Muscle of back (tissue), 3 donors: ENCODE measurements at regions not wholly inside any gene's neighbourhood (a gene's known extent, or its start where the extent isn't known, plus 50 kb on each side); places are given as distances from the start of the nearest gene placed in this dataset.
"Not testable (repeated sequence)": the region's sequence is repeated elsewhere in the genome, so short reads cannot be mapped to it uniquely, and the experiment has no call there.

ENCODE experiments used
- DNase-seq, 3 donors: peaks; one replicate each; pipeline versions ENCODE4 v3.0.0 to v3.0.0-alpha.2; 2013

DNA sequence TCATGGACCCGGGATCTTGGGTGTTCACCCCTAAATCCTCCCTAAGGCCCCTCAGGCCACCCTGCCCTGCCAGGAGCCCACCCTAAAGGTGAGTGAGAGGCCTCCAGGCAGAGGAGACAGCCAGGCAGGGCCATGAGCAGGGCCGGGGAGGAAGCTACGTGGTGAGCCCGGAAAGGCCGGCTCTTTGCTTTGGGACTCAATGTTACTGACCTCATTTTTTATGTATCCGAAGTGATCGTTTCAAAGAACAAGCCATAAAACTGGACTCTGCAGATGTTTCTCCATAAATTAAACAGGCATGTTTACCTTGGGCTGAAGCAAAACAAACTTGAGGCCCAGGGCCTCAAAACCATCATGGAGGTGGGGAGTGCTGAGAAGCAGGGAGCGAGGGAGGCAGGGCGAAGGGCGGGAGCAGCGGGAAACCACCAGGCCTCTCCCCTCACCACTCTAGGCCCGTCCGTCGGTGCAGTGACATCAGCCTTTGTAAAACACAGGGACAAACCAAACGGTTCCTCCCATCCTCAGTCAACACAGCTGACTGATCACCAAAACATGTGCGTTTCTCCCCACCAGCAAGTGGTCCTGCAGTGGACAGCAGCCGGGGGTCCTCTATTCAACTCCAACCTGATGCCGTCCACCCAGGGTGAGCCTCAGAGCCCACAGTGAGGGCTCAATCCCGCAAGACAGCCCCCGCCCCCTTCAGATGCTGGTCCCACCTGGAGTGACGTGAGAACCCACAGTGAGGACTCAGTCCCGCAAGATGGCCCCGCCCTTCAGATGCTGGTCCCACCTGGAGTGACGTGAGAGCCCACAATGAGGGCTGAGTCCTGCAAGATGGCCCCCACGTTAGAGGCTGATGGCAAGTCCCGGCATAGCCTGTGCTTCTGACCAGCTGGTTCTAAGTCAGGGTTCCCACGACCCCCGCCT, 102.9 kb upstream of the LRPAP1 start:
- no peak for DNase-seq

DNA sequence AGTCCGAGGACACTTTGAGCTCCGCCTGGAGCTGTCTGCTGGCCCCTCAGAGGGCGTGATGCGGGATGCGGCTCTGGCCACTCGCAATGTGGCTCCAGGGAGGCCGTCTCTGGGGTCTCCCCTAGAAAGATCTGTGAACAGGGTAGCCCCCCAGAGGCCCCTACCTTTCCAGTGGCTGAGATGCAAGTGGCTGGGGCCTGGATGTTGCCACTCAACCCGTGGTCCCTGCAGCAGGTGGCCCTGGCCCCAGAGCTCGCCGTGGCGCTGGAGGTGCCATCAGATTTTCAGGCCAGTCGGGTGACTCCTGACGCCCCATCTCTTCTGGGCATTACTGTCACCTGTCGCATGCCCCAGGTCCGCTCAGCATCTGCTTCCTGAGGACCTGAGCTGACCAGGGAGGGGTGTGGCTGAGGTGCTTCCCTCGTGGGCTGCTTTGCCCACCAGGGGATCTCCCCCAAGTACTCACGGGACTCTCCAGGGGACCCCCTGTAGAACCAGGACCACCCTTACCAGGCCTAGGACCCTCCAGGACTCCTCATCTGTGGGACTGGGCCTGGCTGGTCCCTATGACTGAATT, 102.1 kb upstream of the LRPAP1 start:
- no peak for DNase-seq

DNA sequence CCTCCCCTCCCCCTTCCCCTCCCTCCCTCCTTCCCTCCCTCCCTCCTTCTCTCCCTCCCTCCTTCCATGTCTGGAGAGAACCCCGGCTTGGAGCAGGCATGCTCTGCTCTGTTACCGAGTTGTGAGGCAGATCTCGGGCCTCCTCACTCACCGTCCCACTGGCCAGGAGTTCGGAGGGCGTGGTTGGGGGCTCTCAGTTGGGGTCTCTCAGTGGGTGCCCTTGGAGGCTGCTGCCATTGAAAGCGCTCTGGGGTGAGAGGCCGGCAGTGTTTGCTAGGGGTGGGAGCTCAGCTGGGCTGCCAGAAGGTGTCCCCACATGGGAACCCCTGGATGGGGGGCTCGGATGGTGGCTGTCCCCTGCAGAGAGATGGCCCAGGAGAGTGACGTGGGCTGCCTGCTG, 101.1 kb upstream of the LRPAP1 start:
- DNase-seq: not testable (repeated sequence)

DNA sequence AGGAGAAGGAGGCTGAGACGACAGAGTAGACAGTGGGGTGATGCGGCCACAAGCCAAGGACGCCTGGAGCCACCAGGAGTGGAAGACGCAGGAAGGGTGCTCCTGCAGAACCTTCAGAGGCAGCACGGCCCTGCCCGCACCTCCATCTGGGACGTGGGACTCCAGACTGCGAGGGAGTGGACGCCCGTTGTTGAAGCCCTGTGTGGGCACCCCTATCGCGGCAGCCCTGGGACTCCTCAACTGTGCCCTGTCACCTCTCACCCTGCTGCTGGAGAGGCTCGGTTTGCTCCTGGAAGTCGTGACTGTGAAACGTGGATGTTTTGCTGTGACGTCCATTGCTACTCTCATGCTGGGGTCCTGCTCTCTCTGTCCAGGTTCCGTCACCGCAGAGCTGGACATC, 100.6 kb upstream of the LRPAP1 start:
- not testable (repeated sequence) for DNase-seq

DNA sequence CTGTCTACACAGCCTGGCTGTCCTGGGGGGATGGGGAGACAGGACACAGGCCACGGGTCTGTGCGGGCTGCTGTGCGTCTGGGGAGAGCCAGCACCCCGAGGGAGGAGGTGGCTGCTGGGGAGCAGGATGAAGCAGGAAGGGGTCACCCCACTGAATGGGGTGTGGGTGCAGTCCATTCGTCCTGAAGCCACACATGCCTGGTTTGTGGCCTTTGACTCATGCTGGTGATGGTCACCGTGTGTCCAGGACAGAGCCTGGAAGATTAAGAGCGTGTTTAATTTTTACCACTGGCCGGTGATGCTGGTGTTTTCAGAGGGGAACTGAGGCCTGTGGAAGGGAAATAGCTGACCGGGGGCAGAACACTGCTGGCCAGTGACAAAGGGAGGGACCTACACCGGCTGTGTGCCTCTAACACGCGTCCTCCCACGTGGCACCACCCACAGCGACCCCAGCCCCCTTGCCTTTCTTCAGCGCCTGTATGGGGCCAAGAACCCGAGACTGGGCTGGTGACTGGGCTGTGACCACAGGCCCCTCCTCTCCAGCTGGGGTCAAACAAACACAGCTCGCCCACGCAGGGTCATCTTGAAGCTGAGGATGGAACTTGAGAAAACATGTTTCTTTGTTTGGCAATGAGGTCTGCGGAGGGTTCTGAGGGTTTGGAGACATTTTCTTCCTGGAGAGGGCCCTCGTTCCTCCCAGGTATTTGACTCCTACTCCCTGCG, 99.5 kb upstream of the LRPAP1 start:
- not testable (repeated sequence) for DNase-seq

DNA sequence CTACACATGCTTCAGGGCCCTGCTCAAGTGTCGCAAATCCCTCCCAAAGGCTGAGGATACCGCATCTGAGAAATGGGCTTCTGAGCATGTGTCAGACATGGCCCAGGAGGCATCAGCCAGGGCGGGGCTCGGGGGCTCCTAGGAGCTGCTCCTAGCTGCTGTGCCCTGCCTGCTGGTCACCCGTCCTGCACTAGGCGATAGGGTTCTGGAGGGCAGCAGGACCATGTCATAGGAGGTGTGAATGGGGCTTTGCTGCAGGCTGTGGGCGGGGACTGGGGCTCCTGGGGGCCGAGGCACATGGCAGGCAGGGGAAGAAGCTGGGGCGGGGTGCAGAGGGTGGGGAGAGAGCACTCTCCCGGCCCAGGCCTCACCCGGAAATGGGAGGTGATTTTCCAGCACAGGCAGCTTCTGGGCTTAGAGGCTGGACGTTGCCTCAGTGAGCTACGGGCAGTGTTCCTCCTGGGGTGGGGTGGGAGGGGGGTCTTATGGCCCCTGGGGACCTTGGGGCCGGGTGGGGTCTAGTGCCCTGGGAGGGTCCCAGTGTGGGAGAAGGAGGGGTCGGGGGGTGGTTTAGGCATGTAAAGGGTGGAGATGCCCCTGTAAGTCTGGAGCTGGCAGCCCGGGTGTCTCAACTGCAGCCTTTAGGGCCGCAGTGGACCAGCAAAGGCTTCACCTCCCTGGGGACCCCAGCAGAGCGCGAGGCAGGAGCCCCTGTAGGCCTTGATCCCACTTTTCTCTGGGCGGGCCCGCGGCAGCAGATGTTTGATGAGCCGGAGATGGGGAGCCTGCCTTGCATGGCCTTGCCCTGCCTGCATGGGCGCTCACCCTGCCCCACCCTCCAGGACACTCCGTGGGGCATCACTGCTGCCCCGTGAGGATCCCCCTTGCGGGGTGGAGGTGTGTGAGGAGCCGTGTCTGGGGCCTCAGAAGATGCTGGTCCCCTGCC, 98.6 kb upstream of the LRPAP1 start:
- DNase-seq: no peak

DNA sequence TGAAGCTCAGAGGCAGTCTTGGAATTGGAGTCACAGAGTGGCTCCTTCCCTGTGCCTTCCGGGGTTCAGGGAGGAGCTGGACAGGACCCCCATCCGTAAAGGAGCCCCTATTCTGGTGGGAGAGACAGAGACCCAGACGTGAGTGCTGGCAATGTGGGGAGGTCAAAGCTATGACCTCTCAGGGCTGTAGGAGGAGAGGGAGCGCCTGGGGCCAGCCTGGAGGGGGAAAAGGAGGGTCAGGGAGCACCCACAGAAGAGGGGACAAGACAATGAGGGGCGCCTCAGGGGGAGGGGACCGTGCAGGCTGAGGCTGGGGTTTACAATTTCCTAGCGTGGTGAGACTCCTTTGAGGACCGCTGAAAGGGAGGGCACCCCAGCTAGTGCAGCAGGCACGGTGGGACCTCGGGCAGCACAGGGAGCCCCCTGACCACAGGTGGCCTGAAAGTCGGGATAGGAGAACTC, 97.9 kb upstream of the LRPAP1 start:
- no peak for DNase-seq

DNA sequence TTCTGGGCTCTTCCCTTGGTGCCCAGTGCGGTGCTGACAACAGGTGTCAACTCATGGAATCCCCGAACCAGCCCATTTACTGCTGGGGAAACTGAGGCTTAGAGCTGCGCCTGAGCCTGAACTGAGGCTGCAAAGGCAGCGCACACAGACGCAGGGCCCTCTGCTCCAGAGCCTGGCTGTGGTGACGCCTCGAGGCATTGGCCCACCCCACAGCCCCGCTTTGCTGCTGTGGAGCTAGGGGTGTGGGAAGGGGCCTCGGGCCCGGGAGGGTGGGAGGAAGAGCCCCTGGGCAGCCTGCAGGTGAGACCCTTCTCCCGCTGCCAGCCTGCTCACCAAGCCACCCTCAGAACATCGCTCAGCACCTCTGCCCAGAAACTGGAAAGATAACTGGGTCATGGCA, 97.4 kb upstream of the LRPAP1 start:
- DNase-seq: no peak

DNA sequence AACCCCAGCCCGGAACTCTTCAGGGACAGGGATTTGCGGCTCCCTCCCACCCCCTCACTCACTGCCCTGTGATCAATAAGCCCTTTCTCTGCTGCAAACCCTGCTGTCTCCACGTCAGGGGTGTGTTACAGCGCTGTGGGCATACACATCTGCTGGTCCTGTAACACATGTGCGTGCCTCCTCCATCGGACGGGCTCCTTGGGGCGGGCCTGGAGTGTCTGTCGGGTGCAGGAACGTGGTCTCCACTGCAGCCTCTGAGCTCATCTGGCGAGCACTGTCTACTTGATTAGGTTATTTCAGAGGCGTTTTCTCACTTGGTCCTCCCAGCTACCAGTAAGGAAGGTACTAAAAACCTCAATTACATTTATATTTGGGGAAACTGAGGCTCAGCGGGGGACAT, 97.0 kb upstream of the LRPAP1 start:
- not testable (repeated sequence) for DNase-seq

DNA sequence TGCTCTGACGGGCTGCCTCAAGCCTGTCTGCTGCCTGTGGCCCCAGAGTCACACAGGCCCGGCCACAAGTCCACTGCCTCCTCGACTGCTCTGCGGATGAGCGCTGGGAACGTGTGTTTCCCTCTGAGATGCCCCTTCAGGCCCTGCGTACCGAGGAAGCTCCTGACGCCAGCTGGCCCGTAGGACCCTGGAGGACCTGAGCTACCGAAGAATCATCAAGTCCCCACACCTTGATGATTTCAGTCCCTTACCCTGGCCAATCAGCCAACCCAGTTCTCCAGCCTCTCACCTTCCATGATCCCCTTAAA, 96.6 kb upstream of the LRPAP1 start:
- DNase-seq: no peak

DNA sequence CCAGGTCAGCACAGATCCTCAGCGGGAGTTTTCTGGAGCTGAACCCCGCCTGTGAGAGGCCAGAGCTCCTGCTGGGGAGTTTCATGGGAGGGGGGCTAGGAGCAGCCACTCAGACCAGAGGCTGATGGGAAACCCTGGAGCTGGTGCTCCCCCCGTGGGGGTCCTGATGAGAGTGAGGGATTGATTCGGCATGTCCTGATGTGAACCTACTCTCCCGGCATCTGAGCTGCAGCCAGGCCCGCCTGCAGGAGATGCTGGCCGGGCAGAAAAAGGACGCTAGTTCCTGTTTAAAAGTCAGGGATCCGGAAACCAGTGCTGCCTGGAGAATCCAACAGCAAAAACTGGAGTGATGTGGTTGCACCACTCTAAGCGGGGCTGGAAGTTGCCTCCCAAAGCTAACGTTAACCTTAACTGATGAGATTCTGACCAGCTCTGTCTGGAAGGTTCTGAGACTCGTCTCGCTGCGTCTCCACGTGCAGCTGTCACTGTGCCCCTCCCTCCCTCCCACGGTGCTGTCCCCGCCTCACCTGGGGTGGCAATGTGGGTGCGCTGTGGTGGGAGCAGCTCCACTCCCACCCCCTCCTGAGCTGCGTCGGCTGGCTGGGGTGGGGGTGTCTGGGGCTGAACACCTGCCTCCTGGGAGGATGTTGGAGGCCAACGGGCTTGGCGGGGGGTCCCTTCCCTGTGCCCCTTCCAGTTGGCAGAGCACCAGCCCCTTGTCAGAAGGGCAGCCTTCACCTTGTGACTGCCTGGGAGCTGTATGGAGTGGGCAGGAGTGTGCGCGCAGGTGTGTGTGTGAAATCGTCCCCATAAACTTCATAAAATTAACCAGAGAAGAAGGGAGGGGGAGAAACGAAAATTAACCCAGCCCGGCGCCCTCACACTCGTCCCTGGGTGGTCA, 96.0 kb upstream of the LRPAP1 start:
- not testable (repeated sequence) for DNase-seq

DNA sequence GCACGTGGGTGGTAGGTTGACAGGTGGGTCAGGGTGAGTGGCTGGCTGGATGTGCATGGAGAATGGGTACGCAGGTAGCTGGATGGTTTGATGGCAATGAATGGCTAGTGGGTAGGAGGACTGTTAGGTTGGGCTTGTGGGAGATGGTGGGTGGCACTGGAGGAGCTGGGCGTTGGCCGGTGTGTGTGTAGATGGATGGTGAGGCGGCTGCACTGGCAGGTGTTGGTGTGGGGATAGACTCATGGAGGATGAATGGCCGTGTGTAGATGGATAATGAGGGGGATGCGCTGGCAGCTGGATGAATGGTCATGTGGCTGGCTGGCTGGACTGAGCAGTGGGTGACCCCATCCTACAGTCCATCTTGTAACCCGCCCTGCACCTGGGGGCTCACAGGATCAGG, 95.2 kb upstream of the LRPAP1 start:
- DNase-seq: not testable (repeated sequence)

DNA sequence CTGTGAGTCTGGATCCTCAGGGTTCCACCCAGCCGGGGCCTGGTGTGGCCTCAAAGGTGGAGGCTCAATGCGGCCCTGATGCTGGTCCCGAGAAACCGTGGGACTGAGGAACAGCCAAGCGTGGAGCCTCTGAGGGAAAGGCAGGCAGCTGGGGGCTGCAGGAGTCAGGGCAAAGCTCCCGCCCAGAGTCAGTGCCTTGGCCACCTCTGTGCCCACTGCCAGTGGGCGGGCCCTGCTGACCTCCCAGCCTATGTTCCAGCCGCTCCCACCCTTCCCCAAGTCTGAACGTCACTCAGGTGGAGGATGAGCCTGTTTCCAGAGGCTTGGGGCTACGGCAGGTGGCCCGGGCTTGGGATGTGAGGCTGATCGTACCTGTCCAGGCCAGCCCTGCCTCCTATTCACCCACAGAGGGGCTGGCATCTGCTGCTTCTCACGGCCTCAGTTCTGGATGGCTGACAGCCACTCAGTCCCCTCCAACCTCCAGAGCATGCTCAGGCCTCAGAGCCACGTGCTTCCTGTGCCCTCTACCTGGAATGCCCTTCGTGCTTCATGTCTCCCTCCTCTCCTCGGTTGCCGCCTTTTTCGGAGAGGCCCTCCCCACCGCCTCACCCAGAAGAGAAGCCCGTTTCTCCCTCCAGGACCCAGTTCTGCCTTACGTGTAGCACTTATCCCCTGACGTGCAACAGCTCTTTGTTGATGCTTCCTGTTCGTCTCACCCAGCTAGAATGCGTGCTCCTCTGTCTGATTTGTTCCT, 94.1 kb upstream of the LRPAP1 start:
- not testable (repeated sequence) for DNase-seq

DNA sequence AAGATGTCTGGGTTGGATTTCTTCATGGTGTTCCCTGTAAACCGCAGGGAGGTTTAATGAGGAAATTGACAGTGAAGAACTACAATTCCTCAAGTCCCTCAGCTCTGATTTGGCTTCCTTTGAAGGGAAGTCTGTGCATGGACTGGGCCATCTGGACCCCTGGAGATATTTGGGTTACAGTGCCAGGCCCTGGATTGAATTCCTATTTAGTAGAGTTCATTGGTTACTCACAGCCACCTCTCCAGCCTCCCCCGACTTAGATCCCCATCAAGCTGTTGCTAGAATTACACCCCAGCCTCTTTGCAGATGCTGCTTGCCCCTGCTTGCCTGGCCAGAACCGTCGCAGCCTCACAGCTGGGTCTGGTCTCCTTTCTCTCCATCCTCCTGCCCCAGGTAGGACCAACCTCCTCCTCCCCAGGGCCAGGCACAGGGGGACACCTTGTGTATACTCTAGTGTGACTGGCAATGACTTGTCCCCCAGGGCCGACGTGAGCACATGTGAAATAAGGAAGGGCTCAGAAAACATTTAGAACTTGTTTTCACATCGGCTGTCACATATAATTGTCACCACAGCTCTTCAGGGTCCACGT, 93.2 kb upstream of the LRPAP1 start:
- DNase-seq: not testable (repeated sequence)

DNA sequence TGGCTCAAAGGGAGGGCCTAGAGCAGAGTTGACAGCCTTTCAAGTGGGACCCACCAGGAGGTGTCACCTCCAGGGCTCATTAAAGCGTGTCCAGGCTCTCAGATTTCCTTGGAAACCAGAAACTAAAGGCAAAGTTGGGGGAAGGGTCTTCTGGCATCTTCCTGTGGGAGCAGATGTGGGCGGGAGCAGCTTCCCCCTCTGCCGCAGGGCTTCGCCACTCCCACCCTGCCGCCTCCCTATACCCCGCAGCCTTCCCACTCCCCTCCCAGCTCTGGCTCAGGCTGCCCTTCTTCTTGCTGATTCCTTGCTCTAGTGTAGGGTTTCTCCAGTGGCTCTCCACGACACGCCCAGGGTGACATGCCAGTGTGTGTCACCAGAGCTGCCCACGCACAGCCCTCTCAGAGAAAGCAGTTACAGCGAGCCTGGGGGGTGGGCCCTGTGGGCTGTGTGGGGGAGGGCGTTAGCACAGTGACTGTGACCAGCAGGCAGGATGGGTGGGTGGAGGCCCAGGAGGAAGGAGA, 91.6 kb upstream of the LRPAP1 start:
- DNase-seq: not testable (repeated sequence)

DNA sequence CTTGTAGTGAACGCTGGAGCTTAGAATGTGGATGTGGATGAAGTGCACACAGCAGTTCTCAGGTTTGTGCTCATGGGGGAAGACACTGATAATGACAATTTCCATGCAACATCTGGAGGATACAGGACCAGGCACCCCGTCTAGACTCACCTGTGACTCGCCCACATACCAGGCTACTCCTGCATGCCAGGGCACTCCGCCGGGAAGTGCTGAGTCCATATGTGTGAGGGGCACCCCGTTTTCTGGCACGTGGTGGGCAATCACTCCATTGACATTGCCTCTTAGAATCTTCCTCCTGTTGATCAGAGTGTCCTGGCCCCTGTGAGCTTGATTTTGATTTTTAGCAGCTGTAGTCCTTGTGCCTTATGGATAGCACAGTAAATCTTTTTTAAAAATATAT, 90.9 kb upstream of the LRPAP1 start:
- no peak for DNase-seq

DNA sequence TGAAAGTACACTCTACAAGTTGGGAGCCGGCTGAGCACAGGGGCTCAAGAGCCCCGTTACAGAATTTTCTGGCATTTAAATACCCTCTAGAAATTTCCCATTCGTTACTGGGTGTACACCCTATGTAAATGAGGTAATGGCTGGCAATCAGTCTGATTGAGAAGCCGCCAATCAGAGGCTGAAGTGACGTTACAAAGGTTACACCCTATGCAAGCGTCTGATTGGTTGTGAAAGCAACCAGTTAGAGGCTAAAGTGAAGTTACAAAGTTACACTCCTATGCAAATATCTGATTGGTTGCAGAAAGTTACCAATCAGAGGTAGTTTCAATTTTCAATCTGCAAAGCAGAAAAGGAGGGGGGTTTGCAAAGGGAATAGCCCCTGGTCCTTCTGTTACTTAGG, 88.1 kb upstream of the LRPAP1 start:
- DNase-seq: not testable (repeated sequence)

DNA sequence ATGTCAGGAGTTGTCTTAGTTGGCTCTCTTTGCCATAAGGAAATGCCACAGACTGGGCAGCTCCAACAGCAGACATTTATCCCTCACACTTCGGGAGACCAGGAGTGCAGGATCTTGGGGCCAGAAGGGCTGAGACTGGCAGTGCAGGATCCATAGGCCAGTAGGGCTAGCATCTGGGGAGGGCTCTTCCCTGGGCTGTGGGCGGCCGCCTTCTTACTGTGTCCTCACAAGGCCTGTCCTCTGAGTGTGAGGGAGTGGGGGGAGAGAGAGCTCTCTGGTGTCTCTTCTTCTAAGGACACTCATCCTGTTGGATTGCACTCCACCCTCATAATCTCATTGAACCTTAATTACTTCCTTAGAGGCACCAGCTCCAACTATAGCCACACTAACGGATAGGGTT, 87.5 kb upstream of the LRPAP1 start:
- DNase-seq: not testable (repeated sequence)

DNA sequence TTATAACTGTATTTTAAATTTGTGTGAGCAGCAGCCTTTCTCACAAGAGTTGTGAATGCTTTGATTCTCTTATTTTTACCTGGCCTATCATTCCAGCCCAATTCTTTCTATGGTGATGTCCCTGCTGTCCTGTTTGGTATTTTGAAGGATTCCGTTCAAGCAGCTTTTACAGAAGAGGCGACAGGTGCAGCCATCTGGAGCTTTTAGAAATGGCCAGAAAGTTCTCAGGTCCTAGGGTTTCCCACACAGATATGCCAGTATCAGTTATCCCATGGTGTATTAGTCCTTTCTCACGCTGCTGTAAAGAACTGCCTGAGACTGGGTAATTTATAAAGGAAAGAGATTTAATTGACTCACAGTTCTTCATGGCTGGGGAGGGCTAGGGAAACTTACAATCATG, 86.1 kb upstream of the LRPAP1 start:
- DNase-seq: not testable (repeated sequence)
